GM18519 (cell line): ENCODE measurements at regions not wholly inside any gene's neighbourhood (a gene's known extent, or its start where the extent isn't known, plus 50 kb on each side); places are given as distances from the start of the nearest gene placed in this dataset.

Source experiments
- ATAC-seq: cut with Tn5 transposase; IDR thresholded peaks from one replicate; pipeline ENCODE4 v1.9.1; 2021; ENCODE audit warnings: mild to moderate bottlenecking, moderate library complexity; ENCODE audit not compliant: unreplicated experiment, low FRiP score

DNA sequence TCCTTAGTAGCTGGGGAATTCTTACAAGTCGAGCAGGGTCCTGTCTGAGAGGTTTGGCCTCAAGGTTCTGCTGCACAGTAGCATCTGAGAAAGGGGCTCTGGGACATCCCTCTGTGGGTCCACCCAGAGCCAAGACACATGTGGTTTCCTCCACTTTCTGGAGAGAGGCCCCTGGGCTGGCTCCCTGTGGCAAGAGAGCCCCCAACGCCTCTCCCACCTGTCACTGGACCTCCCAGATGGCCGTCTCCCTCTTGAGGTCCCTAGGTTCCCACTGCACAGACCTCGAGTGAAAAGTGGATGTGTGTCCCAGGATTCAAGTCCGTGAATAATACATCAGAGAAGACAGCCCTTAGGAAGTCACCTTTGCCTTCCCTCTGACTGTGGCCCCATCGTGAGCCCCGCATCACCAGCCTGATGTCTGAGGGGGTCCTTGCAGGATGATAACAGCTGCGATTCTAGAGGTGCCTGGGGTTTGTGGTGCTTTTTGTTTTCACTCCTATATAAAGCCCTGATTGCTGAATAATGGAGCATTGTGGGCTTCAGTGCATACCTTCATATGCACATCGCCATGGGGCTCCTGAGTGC lies 319.0 kb downstream of the GLRX3 start:
- ATAC-seq: no peak

DNA sequence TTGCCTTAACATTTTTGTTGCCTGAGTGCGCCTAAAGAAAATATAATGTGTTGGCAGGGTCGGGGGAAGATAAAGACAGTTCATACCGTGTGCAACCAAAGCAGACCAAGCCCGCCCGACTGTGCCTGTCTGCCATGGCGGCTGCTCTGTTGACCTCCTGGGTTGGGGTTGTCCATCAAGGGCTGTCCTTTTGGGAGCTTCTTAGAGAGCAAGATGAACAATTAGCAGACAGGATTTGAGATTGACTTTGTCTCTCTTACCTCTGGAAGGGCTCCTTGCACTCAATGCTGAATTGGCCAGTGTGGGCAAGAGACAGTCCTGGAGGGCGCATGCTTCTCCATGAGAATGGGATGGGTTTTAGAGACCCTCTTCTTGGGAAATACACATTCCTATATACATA lies 319.6 kb downstream of the GLRX3 start:
- no peak for ATAC-seq

DNA sequence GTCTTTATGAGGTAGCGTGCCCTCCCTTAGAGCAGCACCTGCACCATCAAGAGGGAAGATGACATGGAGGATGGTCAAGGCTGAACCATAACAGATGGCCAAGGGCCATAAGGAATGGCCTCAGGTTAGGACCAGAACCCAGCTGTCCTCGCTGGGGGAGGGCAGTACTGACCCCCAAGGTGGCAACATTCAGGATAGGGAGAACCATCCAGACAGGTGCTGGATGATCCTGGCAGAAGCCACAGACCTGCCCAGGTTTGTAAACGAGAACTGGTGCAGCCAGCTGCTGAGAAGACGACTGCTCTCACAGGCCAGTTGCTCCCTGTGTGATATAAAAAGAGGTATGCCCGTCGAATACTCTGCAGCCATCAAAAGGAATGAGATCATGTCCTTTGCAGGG lies 320.4 kb downstream of the GLRX3 start:
- no peak for ATAC-seq

DNA sequence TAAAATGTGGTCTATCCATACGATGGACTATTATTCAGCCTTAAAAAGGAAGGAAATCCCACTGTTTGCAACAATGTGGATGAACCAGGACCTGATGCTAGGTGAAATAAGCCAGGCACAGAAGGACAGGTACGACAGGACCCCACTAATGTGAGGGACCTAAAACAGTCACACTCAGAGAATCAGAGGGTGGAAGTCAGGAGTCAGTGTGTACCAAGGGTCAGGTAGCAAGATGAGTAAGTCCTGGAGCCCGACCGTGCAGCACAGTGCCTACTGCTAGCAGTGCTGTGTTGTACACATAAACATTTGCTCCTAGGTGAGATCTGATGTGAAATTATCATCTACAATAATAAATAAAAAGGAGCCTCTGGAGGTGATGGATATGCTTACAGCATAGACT lies 322.3 kb downstream of the GLRX3 start:
- ATAC-seq: no peak

DNA sequence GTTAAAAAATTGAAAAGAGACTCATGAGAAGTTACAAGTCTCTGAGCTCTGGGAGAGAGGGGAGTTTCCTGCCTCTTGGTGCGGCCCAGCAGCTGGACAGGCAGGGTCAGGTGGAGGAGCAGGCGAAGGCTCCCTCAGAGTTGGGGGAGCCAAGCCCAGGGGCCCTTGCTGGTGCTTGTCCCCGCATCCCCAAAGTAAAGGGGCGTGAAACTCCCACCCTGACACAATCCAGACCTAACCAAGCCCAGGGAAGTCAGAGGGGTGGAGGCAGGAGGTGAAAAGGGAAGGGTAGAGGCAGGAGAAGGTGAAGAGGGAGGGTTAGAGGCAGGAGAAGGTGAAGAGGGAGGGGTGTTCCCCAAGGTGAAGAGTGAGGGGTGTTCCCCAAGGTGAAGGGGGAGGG lies 322.8 kb downstream of the GLRX3 start:
- no peak for ATAC-seq

DNA sequence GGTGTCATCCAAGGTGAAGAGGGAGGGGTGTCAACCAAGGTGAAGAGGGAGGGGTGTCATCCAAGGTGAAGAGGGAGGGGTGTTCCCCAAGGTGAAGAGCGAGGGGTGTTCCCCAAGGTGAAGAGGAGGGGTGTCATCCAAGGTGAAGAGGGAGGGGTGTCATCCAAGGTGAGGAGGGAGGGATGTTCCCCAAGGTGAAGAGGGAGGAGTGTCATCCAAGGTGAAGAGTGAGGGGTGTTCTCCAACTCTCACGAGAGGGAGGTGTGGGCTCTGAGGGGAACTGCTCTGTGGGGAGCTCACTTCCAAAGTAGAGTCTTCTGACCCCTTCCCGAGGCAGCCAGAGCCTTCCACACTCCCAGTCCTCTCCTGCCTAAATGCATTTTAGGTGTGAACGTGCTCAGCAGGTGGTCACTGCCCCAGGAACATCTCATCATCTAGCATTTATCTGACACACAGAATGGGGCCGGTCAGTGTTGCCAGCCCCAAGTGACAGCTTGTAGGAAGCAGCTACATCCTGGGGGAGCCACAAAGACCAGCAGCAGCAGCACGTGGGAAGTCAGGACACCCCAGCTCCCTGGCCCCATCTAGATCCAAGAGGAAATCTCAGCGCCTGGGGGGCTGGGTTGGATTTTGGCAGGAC lies 323.8 kb downstream of the GLRX3 start:
- ATAC-seq: no peak

DNA sequence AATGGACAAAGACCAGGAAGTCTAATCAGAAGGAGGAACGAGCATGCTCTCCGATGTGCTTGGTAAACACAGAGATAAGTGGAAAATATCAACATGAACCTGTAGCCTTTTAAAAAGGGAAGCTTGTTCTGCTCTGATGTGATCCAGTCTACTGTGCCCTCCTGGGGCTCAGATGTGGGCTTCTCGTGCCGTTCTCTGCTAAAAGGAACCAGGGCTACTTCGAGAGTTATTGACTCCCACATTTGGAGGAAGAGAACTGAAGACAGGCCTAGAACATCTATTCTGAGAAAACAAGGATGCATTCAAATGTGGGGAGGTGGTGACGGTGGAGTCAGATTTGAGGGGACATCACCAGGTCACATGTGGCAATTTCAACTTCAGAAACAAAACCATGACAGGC lies 325.4 kb downstream of the GLRX3 start:
- ATAC-seq: no peak

DNA sequence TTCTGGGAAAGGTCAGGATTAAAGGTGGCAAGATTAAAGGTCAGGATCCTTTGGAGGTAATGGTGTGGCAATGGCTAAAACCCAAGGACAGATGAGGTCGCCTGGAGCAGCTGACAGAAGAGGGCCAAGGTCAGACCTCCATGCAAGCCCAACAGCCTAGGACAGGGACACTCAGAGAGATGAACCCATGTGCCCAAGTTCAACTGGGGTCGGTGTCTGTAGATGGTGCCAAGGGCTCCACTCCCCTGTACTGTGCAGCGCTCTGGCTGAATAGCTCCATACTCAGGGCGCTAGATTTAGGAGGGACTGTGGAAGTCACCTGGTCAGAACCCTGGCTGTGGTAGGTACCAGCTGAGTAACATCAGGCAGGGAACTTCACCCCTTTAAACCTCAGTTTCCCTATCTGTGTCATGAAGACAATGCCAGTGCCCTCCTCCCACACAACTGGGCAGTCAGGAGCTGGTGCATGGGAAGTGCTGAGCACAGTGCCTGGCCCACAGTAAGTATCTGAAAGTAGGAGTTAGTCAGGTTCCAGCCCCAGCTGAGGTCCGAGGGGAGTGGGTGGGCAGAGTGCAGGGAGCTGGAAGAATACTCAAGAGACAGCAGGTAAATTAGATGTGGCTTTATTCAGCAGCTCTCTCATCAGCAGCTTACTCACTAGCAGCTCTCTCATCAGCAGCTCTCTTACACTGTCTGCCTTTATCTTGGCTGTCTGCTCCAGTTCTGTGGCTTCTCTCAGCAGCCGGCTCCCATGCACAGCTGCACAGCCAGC lies 327.1 kb downstream of the GLRX3 start:
- ATAC-seq: no peak

DNA sequence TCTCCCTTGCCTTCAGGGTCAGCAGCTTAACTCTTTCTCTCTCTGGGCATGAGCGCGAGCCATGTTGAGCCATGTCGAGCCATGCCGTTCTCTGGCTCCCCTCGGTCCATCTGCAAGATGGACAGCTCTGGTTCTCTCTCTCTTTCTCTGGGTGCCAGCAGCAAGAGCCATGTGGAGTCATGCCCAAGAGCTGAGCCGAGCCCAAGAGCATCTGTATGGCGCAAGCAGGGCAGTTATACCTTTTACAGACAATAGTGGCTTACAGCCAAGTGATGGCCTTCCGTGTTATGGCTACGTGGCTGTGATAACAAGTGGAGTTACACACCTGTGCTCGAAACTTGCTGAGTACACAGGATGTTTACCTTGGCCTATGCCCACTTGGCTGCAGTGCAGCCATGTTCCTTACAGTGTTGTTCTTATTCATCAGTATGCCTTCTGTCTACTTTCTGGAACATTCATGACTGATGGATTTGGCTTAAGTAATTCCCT lies 327.7 kb downstream of the GLRX3 start:
- ATAC-seq: no peak

DNA sequence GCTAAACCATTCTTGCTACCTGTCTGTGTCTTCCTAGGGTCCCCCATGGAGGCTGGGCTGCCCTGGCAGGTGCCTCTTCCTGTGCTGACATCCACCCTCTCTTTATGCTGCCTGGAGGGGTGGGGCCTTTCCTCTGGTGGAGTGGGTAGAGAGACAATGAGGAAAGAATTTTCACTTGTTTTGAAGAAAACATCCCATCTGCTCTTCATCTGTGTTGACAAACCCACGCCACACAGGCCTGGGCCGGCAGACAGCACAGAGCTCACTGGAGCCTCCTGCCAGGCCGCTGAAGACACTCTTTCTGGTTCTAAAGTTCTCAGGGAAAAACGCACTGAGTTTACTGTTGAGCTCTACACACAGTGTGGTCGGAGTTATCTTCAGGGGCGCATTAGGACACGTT lies 328.2 kb downstream of the GLRX3 start:
- no peak for ATAC-seq

DNA sequence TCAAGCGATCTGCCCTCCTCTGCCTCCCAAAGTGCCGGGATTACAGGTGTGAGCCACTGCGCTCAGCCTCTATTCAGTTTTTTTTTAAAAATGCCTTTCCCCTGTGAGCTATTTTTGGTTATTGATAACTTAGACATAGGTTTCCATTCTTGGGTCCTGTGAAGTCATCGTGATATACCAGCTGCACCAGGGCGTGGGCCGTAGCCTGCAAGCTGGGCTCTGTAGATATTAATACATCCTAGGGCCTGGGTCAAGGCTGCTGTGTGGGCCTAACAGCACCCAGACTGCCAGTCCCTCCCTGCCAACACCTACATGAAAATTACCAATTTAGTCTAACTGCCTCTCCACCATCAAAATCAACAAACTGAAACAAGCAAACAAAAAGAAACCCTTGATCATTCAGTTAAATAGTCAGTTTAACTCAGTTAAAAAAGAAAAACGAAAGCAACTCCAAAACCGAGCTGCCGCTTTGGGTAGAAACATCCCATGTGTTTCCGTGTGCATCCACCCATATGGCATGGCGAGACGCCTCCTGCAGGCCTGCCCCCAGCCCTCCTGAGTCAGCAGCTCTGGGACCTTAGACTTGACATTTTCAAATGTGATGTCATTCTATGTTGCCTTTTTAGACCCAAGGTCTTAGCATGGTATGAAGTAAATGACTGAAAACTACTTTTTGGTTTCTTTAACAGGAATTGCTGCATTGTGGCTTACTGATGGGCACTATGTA lies 330.2 kb downstream of the GLRX3 start:
- no peak for ATAC-seq

DNA sequence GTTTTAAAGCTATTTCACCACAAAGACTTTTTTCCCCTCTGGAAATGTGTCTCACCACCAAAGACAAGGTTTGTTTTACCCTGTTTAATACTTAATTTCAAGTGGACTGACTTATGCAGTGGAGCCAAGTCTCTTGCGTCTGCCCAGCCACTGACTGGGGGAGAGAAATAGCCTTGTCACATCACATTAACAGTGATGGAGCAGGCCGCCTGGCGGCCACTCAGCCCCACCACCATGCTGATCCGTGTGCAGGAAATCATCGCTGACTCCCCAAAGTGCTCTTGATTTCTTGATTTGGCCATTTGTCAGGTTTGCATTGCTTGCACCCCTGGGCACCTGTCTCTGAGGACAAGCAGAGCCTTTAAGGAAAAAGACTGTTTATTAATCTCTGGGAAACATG lies 334.1 kb downstream of the GLRX3 start:
- ATAC-seq: no peak

DNA sequence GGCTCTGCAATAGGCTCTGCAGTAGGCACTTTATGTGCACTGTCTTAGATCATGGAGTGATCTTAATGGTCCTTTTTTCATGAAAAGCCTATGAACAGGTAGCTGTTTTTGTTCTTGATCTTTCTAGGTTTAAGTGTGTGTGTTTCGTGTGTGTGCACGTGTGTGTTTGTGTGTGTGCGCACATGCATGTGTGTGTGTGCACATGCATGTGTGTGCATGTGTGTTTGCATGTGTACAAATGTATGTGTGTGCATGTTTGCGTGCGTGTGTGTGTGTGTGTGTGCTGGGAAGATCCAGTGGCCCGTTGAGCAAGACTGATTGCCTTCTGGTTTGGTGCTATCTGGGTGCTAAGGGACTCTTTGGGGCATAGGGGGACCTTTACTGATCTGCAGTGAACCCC lies 334.8 kb downstream of the GLRX3 start:
- no peak for ATAC-seq

DNA sequence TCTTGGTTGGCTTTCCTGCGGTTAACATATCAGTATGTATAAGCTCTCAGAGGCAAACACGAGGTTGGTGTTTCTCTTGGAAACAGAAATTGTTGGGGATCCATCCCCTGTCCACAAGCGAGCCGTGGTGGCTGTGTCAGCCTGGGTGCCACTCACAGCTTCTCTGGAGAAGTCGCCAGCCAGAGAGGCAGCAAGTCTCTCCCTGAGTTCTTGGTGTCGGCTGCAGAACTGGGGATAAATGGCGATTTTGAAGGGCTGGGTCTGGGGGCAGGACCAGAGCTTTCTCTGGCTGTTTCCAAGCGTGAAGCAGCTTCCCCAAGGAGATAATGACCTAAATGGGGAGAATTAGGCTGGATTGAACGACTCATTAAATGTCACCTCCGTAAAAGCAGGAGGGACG lies 335.3 kb downstream of the GLRX3 start:
- ATAC-seq: no peak

DNA sequence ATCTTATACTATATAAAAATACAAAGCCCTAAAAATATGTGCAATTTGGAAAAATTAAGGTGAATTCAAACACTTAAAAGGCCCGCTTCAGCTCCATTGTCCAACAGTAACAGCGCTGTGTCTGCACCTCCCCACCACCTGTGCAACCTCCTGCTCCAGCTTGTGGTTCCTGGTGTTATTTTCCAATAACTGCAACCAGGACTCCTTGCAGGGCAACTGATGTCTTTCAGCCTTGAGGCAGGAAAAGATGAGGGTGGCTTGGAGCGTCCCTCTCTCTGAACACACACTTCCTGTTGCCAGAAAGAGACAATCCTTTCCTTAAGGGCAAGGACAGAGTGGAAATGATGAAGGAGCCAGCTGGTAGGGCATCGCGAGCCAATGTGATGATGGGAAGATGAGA lies 336.0 kb downstream of the GLRX3 start:
- no peak for ATAC-seq

DNA sequence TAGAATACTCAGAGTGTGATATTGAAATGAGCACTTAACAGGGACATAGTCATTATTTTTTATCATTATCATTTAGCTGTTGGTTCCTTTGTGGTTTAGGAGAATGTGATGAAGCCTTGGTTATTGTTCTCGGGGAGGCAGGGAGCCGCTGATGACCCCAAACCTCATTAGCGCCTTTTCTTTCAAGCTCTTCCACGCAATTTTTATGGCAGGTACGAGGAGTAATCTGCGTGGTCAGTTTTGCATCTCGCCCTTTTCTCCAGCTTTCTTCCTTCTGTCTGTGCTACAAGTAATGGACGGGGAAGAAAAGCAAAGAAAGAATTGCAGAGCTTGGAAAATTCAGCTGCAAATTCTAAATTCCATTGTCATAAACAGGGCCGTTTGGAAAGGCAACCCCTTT lies 338.4 kb downstream of the GLRX3 start:
- no peak for ATAC-seq

DNA sequence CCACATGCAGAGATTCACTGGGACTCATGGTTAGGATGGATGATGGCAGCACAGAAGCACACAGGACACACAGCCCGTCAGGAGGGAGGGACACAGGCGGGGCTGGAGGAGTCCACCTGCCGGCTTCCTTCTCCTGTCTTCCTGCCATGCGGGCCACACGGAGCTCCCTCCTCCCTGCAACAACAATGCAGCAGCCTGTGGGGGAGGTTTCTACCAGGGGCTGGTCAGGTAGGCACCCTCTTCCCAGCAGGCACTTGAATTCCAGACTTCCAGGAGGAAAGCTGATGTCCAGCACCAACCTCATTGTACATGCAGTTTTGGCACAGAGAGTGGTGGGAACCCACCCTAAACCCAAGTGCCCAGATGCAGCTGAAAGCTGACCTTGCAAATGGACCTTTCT lies 341.2 kb downstream of the GLRX3 start:
- ATAC-seq: no peak

DNA sequence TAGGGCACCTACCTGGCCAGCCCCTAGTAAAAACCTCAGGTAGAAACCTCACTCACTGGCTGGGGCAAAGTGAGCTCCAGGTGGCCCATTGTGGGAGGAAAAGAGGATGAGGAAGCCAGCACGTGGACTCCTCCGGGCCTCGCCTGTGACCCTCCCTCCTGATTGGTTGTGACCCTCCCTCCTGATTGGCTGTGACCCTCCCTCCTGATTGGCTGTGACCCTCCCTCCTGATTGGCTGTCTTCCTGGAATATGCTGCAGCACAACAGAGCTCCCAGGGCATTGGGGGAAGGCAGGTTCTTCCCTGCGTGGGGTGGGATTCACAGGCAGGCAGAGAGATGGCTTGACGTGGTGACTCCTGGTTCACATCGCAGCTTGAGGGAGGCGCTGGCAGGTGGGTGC lies 343.0 kb downstream of the GLRX3 start:
- no peak for ATAC-seq

DNA sequence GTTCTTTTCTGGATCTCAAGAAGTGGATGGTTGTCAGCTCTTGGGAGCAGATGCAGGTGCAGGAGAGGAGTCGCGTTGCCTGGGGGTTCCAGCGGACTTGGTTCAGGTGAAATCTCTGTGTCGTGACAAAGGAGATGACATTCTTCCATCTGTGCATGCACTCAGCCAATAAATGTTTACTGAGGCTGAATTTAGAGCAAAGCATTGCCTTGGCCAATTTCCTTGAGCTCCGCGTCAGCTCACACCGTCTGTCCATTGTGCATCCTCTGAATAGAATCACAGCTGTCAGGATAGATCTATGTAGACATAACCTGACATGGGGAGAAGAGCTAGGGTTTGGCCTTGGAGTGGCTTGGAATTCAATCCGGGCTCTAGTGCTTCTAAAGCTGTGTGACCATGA lies 343.7 kb downstream of the GLRX3 start:
- ATAC-seq: no peak

DNA sequence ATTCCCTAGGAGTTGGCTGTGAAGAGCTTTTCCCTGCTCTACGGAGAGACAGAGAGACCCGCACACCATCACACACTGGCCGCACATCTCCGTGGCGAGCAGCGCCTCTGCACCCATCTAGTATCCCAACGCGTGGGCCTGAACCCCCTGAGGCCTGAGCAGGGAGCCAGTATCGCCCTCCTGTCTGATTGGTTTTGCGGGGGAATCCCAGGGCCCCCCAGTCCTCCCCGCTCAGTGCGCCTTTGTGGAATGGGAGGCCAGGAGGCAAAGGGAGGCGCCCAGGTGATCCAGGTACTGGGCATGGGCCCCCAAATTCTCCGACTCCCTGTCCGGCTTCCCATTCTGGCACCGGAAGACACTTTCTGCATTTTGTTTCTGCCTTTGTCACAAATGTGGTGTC lies 344.3 kb downstream of the GLRX3 start:
- ATAC-seq: no peak
